ELR (cell line): ENCODE measurements at regions not wholly inside any gene's neighbourhood (a gene's known extent, or its start where the extent isn't known, plus 50 kb on each side); places are given as distances from the start of the nearest gene placed in this dataset.

ENCODE experiments used
- DNase-seq: peaks from one replicate; pipeline ENCODE4 v3.0.0-alpha.2; 2015; ENCODE audit warnings: low read depth

DNA sequence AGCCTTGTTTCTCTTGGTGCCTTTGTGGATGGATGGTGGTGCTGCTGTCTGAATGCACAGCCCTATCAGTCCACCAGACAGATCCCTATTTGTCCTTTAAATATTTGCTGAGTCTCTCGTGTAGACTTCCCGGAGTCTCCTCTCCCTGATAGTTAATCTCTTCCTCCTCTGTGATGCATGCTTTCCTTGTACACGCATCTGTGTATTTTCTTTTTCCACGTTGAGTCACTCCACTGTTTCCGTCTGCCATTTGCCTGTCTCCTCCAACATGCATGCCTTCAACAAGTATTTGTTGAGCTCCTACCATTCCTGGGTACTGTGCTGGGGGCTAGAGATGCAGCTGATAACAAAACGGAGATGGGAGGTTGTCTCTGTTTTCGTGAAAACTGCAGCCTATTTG lies 282.6 kb downstream of the HAPSTR1 start:
- no peak for DNase-seq

DNA sequence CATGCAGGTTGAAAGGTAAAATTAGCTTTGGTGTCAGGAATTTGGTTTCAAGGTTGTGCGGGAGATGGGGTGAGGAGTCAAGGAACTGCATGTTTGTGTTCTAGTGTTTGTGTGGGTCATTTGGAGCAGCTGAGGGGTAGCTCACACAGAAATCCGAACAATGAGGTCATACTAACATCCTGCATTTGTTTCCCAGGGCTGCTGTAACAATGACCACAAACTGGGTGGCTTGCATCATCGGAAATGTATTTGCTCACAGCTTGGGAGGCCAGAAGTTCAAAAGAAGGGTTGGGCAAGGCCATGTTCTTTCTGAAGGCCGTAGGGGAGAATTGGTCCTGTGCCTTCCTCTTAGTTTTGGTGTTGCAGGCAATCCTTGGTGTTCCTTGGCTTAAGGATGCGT lies 287.4 kb downstream of the HAPSTR1 start:
- no peak for DNase-seq

DNA sequence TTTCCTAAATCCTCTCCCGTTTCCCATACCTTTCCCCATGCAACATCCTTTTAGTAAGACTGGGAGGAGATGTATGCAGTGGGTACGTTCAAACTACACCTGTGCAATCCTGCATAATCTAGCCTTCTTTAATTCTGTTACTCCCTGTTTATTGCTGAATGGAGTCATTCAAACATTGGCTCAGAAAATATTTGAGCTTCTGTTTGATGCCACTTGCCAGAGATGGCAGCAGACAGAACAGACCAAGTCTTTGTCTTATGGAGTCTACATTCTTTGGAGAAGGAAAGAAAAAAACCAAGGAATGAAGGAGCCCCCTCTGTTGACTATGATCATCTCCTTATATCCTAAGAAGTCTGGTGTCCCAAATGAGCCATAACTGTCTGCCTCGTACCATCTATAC lies 288.8 kb downstream of the HAPSTR1 start:
- no peak for DNase-seq

DNA sequence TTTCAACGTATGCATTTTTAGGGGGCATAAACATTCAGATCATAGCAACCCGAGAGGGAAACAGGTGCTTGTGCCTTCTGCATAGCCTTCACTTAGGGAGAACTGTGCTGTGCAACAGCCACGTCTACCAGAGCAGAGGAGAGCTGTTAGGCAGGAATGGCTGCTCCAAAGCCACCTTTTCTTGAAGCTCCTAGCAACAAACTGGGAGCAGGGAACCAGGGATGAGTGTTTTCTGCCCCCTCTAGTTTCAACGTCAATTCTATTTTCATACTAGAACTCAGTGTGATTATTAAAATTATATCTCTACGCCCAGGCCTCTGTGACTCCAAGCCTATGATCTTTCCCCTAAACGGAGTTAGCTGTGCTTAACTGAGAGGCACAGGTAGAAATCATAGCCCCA lies 290.0 kb downstream of the HAPSTR1 start:
- DNase-seq: no peak

DNA sequence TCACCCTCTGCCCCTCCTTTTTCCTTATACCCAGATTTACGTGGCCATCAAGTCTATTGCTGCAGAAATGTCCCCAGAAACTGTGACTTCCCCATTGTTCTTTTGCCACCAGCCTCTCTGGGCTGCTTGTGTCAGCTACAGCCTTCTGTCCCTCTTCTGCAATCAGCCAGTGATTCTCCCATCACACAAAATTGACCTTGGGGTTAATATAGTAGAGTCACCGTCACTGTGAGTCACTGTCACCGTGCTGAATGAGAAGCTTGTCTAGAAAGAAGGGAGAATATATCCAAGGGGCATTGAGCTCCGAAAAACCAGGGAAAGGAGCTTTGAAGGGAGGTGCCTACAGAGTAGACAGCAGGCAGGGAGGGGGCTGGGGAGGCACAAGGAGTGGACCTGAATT lies 290.5 kb downstream of the HAPSTR1 start:
- DNase-seq: no peak

DNA sequence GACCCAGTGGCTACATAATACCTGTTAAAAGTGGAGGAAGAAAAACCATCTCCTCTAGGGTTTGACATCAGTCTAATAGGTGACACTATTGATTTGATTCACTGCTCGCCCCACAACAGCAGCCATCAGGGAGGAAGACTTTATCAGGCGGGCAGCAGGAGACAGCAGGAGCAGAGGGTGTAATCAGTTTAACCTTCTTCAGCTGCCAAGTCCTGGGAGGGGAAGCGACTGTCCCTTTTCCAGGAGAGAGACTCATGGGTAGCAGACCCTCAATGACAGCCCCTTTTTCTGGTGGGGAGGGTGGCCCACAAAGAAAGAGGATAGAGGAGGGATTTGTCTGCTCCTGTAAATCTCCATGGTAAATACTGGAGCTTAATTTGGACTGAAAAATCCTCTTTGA lies 291.8 kb downstream of the HAPSTR1 start:
- DNase-seq: no peak

DNA sequence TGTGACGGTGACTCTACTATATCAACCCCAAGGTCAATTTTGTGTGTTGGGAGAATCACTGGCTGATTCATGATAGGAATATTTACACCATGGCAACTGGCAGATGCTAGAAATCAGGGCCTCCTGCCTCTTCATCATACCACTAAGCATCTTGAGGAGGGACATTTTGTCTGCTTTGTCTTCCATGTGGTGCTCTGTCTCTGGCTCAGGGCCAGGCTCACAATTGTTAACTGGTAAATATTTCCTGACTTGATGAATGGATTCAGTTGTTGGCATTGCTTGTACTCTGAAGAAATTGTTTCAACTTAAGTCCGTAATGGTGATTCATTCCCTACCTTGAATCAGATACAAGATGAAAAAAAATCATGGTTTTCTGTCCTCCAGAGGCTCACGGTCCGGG lies 292.7 kb downstream of the HAPSTR1 start:
- no peak for DNase-seq

DNA sequence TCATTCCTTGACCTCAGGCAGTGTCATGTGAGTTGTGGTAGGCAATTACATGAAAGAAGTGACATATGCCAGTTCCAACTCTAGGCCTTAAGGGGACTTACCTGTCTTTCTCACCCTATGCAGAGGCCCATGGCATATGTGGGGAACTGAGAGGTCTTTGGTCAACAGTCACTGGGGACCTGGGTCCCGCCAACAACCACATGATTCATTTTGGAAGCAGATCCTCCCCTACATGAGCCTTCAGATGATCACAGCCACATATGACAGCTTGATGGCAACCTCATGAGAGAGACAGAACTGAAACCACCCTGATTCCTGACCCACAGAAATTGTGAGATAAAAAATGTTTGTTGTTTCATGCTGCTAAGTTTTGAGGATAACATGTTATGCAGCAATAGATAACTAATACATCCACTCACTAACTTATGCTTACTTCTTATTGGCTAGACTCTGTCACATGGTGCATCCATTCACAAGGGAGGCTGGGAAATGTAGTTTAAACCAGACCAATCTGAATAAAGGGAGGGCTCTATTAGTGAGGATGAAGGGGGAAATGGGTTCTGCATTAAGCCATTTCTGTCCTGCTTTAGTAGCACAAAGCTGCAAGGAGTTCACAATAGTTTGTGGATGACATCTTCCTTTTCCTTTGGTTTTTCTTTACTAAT lies 298.2 kb downstream of the HAPSTR1 start:
- DNase-seq: no peak

DNA sequence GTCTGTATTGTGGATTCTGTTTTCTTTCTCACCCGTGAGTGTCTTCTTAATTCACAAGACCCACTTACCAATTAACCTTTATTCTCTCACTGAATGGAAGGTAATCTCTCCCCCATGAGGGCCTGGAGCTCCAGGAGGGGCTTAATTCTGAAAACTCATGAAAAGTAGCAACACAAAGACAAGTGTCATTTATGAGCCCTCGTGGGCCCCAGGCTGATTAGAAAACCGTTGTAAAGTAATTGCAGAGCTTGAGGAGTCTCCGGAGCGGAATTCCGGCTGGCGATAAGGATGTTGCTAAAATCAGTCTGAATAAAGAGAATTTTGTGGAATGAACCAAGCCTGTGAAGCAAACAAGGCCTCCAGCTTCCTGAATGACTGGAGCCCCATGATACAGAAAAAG lies 301.5 kb downstream of the HAPSTR1 start:
- DNase-seq: no peak

DNA sequence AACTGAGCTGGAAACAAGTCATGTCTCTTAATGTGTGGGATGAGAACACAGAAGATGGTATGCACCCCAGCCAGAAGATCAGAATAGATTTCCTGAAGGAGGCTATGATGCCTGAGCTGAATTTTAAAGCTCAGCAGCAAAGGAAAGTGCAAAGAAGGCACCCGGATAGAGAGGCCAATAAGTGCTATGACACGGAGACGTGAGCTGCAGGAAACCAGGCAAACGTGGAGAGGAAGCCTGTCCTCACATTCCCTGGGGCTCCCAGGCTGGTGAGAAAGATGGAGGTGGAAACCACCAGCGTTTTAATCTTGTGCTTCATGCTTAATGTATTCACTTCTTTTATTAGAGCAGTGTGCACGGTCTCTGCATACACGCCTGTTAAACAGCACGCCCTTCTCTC lies 302.1 kb downstream of the HAPSTR1 start:
- no peak for DNase-seq

DNA sequence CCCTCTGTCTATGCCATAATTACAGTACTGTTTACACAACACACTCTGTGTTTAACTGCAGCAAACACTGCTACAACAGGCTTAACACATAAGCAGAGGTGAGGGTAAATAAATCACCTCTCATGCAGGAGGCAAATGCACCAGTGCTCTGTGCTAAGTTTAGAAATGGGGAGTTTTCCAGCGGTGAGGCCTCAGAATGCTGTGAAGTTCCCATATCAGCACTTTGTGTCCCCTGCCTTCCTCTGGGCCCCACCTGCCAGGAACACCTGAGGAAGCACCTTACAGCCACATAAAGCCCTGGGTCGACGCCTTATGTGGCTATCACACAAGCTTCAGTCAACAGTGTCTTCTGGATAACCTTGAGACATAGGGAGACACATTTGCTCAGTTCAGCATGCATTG lies 304.5 kb downstream of the HAPSTR1 start:
- DNase-seq: no peak

DNA sequence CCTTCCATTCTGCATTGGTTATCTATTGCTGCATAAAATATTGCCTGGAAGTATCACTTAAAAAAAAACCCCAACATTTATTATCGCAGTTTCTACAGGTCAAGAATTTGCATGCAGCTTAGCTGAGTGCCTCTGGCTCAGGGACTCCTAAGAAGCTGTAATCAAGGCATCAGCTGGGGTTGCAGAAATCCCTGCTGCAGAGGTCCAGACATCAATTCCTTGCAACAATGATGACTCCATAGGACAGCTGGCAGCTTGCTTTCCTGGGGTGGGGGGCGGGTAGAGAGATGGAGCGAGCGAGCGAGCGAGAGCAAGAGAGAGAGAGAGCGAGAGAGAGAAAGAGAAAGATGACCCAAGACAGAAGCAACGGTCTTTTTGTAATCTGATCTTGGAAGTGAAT lies 308.1 kb downstream of the HAPSTR1 start:
- DNase-seq: no peak

DNA sequence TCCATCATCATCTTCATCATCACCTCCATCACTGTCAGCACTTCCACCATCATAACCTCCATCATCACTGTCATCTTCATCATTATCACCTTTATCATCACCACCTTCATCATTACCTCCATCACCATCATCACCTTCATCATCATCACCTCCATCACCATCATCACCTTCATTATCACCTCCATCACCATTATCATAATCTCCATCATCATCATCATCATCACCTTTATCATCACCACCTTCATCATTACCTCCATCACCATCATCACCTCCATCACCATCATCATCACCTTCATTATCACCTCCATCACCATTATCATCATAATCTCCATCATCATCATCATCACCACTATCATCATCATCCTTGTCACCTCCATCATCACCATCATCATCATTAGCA lies 309.7 kb downstream of the HAPSTR1 start:
- no peak for DNase-seq

DNA sequence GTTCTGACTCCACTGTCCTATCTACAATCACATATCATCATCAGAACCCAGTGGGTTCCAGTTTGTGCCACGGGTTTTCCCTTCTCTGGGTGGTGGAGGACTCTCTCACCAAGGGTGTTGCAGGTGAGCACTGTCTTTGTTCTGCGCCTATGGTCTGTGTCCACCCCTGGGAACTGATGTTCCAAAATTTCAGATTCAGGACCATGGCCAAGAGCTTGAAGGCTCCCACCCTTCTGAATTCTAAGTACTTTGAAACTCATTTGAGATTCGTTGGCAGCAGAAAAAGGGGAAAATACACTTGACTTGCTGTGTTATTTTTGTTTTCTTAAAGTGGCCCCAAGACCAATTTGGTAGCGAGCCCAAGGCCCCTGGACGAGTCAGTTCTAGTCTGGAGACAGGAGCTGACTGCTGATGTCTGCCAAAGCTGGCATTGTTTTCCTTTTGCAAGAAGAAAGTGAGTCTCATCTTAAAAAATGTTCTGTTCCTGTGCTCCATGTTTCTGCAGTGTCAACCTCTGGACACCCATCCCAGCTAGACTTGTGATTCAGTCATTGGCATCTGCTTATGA lies 310.9 kb downstream of the HAPSTR1 start:
- DNase-seq: no peak

DNA sequence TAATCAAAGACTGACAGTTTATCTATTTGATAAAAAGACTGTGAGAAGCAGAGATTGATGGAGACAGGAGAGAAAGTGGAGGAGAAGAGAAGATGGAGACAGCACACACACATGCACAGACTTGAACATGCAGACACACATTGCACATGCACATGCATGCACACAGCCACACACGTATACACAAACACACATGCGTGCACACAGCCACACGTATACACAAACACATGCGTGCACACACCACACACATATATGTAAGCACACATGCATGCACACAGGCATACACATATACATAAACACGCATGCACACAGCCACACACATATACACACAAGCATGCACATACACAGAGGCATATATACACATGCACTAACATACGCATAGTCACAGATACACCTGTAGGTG lies 313.4 kb downstream of the HAPSTR1 start:
- DNase-seq: no peak

DNA sequence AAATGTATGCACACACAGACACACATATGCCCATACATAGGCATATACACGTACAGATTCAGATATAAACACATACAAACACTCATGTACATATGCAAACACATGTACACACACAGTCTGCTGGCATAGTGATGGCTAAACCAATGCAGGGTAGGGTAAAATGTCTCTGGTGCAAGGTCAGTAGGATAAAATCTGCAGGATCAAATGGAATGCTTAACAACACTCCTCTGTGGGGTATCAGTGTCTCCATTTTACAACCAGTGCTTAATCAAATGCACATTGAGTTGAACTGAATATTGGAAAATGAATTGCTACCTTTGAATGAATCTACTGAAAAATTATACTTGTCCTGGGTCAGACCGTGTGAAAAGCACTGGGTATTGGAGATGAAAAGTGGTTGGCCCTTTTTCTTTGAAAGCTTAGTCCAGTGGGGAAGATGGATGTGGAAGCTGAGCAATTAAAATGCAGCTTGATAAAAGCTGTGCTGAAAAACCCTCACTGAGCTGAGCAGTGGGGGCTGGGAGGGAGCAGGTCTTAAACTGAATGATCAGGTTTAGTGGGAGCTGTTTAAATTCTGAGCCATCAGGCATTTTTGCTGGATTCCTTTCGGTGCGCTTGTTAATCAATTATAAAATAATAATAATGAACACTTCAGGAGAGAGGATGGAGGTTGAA lies 314.7 kb downstream of the HAPSTR1 start:
- no peak for DNase-seq

DNA sequence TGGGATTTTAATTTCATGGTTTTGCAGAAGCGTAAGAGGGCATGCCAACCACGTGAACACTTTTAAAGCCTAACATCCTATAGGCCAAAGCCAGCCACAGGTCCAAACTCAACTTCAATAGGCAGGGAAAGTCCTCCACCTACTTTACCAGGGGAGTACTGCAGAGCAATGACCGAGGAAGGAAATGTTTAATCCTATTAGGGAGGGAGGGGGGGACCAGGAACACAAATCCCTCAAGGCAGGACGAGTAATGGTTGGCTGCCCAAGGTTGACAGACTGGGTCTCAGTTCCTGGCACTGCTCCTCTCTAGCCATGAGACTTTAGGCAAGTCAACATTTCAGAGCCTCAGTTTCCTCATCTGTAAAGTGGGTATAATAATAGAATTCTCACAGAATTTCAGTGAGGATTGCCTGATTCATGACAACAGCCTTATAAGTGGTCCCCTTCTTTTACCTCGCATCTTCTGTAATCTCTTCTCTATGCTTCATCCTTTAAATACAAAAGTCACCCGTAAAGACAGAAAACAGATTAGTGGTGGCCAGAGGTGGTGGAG lies 315.8 kb downstream of the HAPSTR1 start:
- no peak for DNase-seq

DNA sequence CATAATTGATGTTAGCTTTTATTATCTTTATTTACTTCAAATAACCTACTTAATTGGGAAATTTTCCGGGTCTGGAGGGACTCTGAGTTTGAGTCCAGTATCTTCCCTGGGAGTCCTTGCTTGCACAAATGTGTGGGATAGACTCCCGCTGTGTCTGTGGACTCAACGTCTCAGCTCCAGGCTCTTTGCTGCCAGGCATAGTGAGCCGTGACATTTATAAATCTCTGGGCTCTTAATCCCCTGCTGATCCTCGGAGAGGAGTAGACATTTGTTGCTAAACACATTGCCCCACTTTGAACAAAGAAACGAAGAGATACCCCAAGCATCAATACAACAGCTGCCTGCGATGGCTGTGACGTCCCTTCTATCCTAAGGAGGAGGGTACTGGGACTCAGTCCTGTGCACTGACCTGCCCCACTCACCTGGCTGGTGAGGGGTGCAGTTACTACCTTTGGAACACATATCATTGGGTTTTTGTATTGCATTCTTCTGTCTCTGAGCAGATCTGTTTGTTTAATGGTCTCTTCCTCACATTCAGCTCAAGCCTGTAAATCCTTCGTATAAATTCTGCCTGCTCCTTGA lies 316.9 kb downstream of the HAPSTR1 start:
- no peak for DNase-seq

DNA sequence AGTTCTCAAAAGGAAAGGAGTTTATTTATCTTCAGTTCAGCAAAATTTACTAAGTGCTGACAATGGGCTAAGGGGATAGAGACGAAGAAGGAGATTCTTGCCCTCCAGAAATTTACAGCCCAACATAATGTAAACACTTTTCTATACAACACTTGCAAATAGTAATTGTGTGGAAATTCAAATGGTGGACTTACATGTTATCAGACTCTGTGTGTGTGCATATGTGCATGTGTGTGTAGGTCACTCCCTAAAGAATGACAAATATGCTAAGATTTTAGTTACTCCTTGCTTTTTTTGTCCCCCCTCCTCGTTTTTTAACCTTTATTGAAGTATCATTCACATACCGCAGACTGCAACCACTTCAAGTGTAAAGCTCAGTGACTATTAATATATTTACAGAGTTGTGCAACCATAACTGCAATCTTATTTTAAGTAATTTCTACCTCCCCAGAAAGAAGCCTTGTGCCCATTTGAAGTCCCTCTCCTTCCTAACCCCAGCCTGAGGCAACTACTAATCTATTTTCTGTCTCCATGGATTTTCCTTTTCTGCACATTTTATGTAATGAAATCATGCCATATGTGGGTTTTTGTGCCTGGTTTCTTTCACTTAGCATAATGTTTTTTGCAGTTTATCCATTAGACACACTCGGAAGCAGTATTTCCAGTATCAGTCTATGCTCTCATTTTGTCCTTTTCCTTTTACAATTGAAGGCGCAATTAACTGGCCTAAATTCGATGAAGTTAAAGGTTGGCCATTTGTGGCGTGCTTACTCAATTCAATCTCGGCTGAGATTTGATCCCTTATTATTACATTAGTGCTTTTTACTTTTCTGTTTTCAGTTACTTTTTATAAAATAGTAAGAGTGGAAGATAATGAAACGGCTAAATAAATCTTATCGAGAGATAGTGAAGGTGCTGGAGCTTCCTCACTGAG lies 318.4 kb downstream of the HAPSTR1 start:
- no peak for DNase-seq

DNA sequence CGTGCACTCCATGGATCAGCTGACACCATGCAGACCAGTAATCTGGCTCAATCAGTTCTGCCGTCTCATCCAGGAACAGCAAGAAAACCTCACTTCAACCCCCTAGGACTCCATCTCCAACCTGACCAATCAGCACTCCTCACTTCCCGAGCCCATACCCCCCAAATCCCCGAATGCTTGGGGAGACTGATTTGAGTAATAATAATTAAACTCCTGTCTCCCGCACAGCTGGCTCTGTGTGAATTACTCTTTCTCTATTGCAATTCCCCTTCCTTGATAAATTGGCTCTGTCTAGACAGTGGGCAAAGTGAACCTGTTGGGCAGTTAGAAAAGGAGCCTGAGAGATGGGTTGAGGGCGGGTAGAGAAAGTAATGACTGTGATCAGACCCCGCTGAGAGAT lies 320.0 kb downstream of the HAPSTR1 start:
- no peak for DNase-seq

DNA sequence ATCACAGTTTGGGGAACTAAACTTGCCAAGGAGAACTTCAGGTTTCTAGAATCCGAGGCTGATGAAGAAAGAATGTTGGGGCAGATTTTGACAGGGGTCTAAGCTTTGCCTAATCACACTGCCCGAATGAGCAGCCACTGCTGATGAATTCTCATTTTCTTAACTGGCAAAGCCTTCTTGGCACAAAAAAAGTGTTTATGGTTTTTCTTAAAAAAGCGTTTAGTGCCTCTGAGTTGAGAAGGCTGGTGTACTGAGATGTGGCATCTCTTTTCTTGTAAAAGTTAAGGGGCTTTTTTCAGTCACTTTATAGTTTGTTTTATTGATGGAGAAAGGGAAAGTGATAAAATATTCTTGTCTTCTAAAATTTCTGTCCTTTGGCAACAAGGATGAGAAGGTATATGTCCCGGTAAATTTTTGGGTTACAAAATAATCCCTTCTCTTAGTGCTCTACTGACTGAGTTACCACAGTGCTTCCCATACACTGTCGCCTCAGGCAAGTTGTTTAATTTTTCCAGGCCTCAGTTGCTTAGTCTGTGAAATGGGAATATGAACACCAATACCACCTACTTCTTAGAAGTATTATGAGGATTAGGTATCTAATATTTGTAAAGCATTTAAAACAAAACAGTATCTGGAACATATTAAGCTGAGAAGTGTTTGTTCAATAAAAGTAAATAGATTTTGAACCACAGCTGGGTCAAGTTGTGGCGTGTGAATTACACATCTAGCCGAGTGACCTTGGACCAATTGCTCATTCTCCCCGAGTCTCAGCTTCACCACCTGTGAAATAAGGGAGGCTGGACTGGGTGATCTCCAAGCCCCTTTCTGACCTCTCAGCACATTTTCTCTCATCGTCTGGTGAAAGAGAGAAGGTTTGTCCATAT lies 320.8 kb downstream of the HAPSTR1 start:
- no peak for DNase-seq
